Mesodermal cell (in vitro differentiated cells): ENCODE measurements at regions not wholly inside any gene's neighbourhood (a gene's known extent, or its start where the extent isn't known, plus 50 kb on each side); places are given as distances from the start of the nearest gene placed in this dataset.

Experiments used
- H3K27ac ChIP-seq: 2 replicates; pipeline ENCODE4 v1.7.0; 2013; ENCODE audit warnings: mild to moderate bottlenecking, low read depth, low read length, moderate library complexity; ENCODE audit not compliant: severe bottlenecking
- H3K36me3 ChIP-seq: 2 replicates; pipeline ENCODE4 v1.7.1; 2013; ENCODE audit warnings: mild to moderate bottlenecking, low read length, moderate library complexity; ENCODE audit not compliant: control insufficient read depth, insufficient read depth
- H3K4me1 ChIP-seq: one replicate; pipeline ENCODE4 v1.7.1; 2013; ENCODE audit warnings: mild to moderate bottlenecking, low read length; ENCODE audit not compliant: insufficient read depth, control insufficient read depth, poor library complexity, severe bottlenecking
- H3K4me3 ChIP-seq: 2 replicates; pipeline ENCODE4 v1.7.0; 2013; ENCODE audit warnings: low read length, control low read depth, mild to moderate bottlenecking; ENCODE audit not compliant: insufficient read depth, poor library complexity, severe bottlenecking; ENCODE audit errors: extremely low read depth
- H3K9me3 ChIP-seq: 2 replicates; pipeline ENCODE4 v1.7.1; 2013; ENCODE audit warnings: mild to moderate bottlenecking, low read length, moderate library complexity; ENCODE audit not compliant: control insufficient read depth
- WGBS, 2 experiments: methylation state at CpG; one replicate each; pipeline ENCODE4 v1.1.5; 2013; ENCODE audit warnings: missing lambda C conversion rate in 2 of 2; ENCODE audit not compliant: insufficient coverage in 2 of 2; 5-methylcytosine and 5-hydroxymethylcytosine counted together

- 94 to 95% methylated on average over 14 to 16 of the region's 17 CpGs for WGBS, 2 experiments
- Histone ChIP-seq H3K27ac (no peak overlapping the region), H3K4me3 (no peak overlapping the region), H3K4me1 (no peaks in the 10 kb centered on the region), H3K36me3 (no peaks in the 10 kb centered on the region), H3K9me3 (no peaks in the 10 kb centered on the region)
Observed at GRCh38 chr11:127115844-127116243, 115.3 kb upstream of the KIRREL3 start.

- no peak overlapping the region for H3K4me3 ChIP-seq
Observed at GRCh38 chr11:127114035-127114434, 113.5 kb upstream of the KIRREL3 start.

GRCh38 chr11:127110542-127110941, 110.0 kb upstream of the KIRREL3 start:
- WGBS, 2 experiments = 67 to 70% methylated on average over 2 to 3 of the region's 6 CpGs
- no peak overlapping the region for H3K4me3 ChIP-seq
- no peaks in the 10 kb centered on the region for H3K4me1 ChIP-seq
- no peak overlapping the region for H3K27ac ChIP-seq
- no peaks in the 10 kb centered on the region for H3K9me3 ChIP-seq
- H3K36me3 ChIP-seq = no peaks in the 10 kb centered on the region

More at GRCh38 chr11:127114035-127114434, 113.5 kb upstream of the KIRREL3 start:
- H3K27ac ChIP-seq = no peak overlapping the region
- no peaks in the 10 kb centered on the region for H3K9me3 ChIP-seq
- H3K4me1 ChIP-seq = no peaks in the 10 kb centered on the region
- WGBS, 2 experiments = 90% methylated on average over 3 of the region's 5 CpGs
- H3K36me3 ChIP-seq = no peaks in the 10 kb centered on the region

DNA sequence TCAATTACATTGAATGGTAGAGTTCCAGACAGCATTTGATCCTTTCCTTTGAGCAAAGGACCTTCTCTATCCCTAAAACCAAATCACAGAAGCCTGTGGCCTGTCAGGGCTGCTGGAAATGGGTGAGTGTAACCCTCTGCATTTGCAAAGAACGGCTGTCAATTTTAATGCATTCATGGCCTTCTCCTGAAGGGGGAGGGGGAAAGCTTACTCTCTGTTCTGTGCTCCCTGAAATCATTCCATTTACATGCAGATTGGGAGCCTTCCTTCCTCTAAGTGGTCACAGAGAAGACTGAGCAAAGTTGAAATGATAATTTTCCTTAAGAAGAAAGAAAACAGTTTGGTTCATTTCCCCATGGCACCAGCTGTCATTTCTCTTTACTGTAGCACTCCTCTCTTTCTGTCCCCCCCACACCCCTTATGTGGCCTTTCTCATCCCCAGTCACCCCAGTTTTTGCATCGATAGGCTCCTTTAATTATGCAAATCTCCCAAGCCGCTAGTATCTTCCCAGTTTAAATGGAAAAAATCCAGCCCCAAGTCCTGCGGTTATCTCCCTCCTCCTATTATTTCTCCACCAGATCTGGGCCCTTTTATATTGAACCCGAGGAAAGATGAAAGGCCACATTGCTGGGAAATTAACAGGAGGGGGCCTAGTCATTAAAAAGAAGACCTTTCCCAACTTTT, 109.4 kb upstream of the KIRREL3 start:
- no peaks in the 10 kb centered on the region for H3K4me1 ChIP-seq
- WGBS, 2 experiments = 35% methylated on average over 2 of the region's 5 CpGs; no CpG with 5 or more reads in 1 of the 2 experiments
- H3K4me3 ChIP-seq = no peak overlapping the region
- no peak overlapping the region for H3K27ac ChIP-seq
- no peaks in the 10 kb centered on the region for H3K9me3 ChIP-seq
- H3K36me3 ChIP-seq = no peaks in the 10 kb centered on the region

DNA sequence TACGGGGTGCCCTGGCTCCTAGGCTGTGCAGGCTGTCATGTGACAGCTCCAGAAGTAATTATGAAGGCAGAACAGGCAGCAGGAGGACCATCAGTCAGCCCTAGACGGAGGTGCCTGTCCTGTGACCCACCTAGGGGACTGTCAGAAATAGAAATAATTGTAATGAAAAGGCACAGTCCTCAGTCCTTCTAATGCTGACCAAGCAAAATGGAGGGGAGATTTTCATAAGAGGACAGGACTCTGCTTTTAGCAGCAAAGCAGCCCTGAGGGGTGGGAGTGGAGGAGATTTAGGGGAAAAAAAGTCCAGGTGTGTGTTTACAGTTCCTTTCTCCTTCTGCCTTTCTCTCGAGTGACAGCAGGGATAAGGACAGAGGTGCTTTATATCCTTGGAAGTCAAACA, 108.3 kb upstream of the KIRREL3 start:
- no peaks in the 10 kb centered on the region for H3K36me3 ChIP-seq
- H3K4me1 ChIP-seq = no peaks in the 10 kb centered on the region
- H3K27ac ChIP-seq = no peak overlapping the region
- H3K4me3 ChIP-seq = no peak overlapping the region
- H3K9me3 ChIP-seq = no peaks in the 10 kb centered on the region
- 64 to 100% methylated on average over 1 to 3 of the region's 3 CpGs for WGBS, 2 experiments

DNA sequence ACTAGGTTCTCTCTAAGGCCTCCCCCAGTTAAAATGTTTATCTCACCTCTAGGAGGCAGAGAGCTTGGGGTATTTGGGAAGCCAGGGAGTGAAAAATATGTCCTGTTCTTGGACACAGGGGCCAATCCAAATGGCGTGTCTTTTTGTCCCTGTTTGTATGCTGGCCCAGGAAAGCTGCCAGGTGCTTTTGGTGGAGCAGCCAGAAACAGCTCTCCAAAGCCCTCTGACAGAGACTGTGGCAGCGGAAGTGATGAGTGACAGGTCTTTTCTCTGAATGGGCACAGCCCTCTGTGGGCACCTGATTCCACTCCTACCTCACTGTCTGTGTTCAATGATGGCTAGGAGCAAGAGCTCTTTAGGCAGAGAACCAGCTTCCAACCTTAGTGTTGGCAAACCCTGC, 106.4 kb upstream of the KIRREL3 start:
- Histone ChIP-seq H3K27ac (no peak overlapping the region), H3K36me3 (no peaks in the 10 kb centered on the region), H3K9me3 (no peaks in the 10 kb centered on the region), H3K4me1 (no peaks in the 10 kb centered on the region), H3K4me3 (no peak overlapping the region)
- WGBS, 2 experiments = 83 to 95% methylated on average over 2 of the region's 2 CpGs

GRCh38 chr11:127105593-127106541, 105.3 kb upstream of the KIRREL3 start:
- Histone ChIP-seq H3K4me3 (no peak overlapping the region), H3K4me1 (no peaks in the 10 kb centered on the region)

GRCh38 chr11:127103586-127104388, 103.2 kb upstream of the KIRREL3 start:
- no peaks in the 10 kb centered on the region for H3K4me1 ChIP-seq
- WGBS, 2 experiments = 75 to 93% methylated on average over 7 of the region's 9 CpGs

More at GRCh38 chr11:127105593-127106541, 105.3 kb upstream of the KIRREL3 start:
- no peak overlapping the region for H3K27ac ChIP-seq
- H3K36me3 ChIP-seq = no peaks in the 10 kb centered on the region
- WGBS, 2 experiments = 52 to 62% methylated on average over 12 to 13 of the region's 15 CpGs
- H3K9me3 ChIP-seq = no peaks in the 10 kb centered on the region

GRCh38 chr11:127098684-127099083, 98.1 kb upstream of the KIRREL3 start:
- H3K9me3 ChIP-seq = no peaks in the 10 kb centered on the region
- WGBS, 2 experiments = 40 to 63% methylated on average over 1 of the region's 1 CpG
- H3K4me3 ChIP-seq = no peak overlapping the region
- H3K27ac ChIP-seq = no peak overlapping the region
- H3K36me3 ChIP-seq = no peaks in the 10 kb centered on the region
- no peaks in the 10 kb centered on the region for H3K4me1 ChIP-seq

More at GRCh38 chr11:127103586-127104388, 103.2 kb upstream of the KIRREL3 start:
- Histone ChIP-seq H3K9me3 (no peaks in the 10 kb centered on the region), H3K27ac (no peak overlapping the region), H3K4me3 (no peak overlapping the region), H3K36me3 (no peaks in the 10 kb centered on the region)

GRCh38 chr11:127080735-127081134, 80.2 kb upstream of the KIRREL3 start:
- 75 to 100% methylated on average over 1 to 2 of the region's 2 CpGs for WGBS, 2 experiments
- Histone ChIP-seq H3K4me1 (no peaks in the 10 kb centered on the region), H3K27ac (no peak overlapping the region), H3K36me3 (no peaks in the 10 kb centered on the region), H3K9me3 (no peaks in the 10 kb centered on the region), H3K4me3 (no peak overlapping the region)
